Common myeloid progenitor, CD34-positive (primary cell): ENCODE measurements at regions not wholly inside any gene's neighbourhood (a gene's known extent, or its start where the extent isn't known, plus 50 kb on each side); places are given as distances from the start of the nearest gene placed in this dataset.
A peak's percentile ranks its signal among the peaks of the same experiment; 100 is the strongest.

Experiments used
- CTCF ChIA-PET: fragments of 350-600 bp; sonication (Branson Sonifier 250); formaldehyde crosslinking; loops from one replicate; lab custom pipeline; 2021; ENCODE audit warnings: antibody characterized with exemption; lab: Charles Lee
- POLR2A ChIA-PET: fragments of 350-600 bp; sonication (Branson Sonifier 250); formaldehyde crosslinking; loops from one replicate; lab custom pipeline; 2021; ENCODE audit warnings: antibody characterized with exemption; lab: Charles Lee
- DNase-seq, 3 donors: peaks; one replicate each; pipeline versions ENCODE4 v3.0.0 to v3.0.0-alpha.2; 2013
- H3K27ac ChIP-seq, 2 experiments: 1 replicate in 1 of 2; 2 replicates in 1 of 2; pipeline ENCODE4 v1.7.0; 2013; ENCODE audit warnings: inconsistent platforms in 2 of 2, low read length in 2 of 2, mild to moderate bottlenecking in 2 of 2, low read depth in 1 of 2, moderate library complexity in 1 of 2; ENCODE audit not compliant: severe bottlenecking in 2 of 2, insufficient read depth in 1 of 2, poor library complexity in 1 of 2
- H3K27me3 ChIP-seq, 5 experiments: replicated peaks in 2 of 5; 1 replicate in 3 of 5; 2 replicates in 2 of 5; pipeline versions ENCODE4 v1.6.1 to v1.7.0; 2013; ENCODE audit warnings: low read length in 4 of 5, mild to moderate bottlenecking in 2 of 5, moderate library complexity in 2 of 5, inconsistent platforms in 1 of 5; ENCODE audit not compliant: insufficient read depth in 5 of 5, control insufficient read depth in 4 of 5
- H3K36me3 ChIP-seq, 4 experiments: 1 replicate in 2 of 4; 2 replicates in 2 of 4; pipeline versions ENCODE4 v1.6.1 to v1.7.0; 2013; ENCODE audit warnings: low read length in 3 of 4, control low read depth in 1 of 4, mild to moderate bottlenecking in 1 of 4; ENCODE audit not compliant: control insufficient read depth in 4 of 4, insufficient read depth in 4 of 4
- H3K4me1 ChIP-seq, 4 experiments: 1 replicate in 3 of 4; 2 replicates in 1 of 4; pipeline versions ENCODE4 v1.6.1 to v1.7.1; 2013; ENCODE audit warnings: low read length in 3 of 4, mild to moderate bottlenecking in 3 of 4, control low read depth in 1 of 4, inconsistent platforms in 1 of 4, moderate library complexity in 1 of 4; ENCODE audit not compliant: control insufficient read depth in 4 of 4, insufficient read depth in 4 of 4; ENCODE audit errors: control extremely low read depth in 1 of 4
- H3K4me3 ChIP-seq, 7 experiments: 1 replicate in 4 of 7; 2 replicates in 3 of 7; pipeline versions ENCODE4 v1.5.1 to v1.7.0; 2013; ENCODE audit warnings: mild to moderate bottlenecking in 7 of 7, low read length in 6 of 7, moderate library complexity in 6 of 7, inconsistent platforms in 2 of 7, low read depth in 2 of 7, control low read depth in 1 of 7; ENCODE audit not compliant: insufficient read depth in 4 of 7, control insufficient read depth in 1 of 7; ENCODE audit errors: extremely low read depth in 1 of 7
- H3K9me3 ChIP-seq, 5 experiments: 1 replicate in 4 of 5; 2 replicates in 1 of 5; pipeline versions ENCODE4 v1.6.1 to v1.7.1; 2013; ENCODE audit warnings: low read length in 4 of 5, mild to moderate bottlenecking in 2 of 5, inconsistent platforms in 1 of 5, low read depth in 1 of 5, moderate library complexity in 1 of 5; ENCODE audit not compliant: control insufficient read depth in 4 of 5, insufficient read depth in 2 of 5; ENCODE audit errors: control extremely low read depth in 1 of 5
- WGBS: methylation state at CpG from one replicate; pipeline ENCODE4 v1.1.5; 2013; ENCODE audit not compliant: insufficient coverage; 5-methylcytosine and 5-hydroxymethylcytosine counted together

DNA sequence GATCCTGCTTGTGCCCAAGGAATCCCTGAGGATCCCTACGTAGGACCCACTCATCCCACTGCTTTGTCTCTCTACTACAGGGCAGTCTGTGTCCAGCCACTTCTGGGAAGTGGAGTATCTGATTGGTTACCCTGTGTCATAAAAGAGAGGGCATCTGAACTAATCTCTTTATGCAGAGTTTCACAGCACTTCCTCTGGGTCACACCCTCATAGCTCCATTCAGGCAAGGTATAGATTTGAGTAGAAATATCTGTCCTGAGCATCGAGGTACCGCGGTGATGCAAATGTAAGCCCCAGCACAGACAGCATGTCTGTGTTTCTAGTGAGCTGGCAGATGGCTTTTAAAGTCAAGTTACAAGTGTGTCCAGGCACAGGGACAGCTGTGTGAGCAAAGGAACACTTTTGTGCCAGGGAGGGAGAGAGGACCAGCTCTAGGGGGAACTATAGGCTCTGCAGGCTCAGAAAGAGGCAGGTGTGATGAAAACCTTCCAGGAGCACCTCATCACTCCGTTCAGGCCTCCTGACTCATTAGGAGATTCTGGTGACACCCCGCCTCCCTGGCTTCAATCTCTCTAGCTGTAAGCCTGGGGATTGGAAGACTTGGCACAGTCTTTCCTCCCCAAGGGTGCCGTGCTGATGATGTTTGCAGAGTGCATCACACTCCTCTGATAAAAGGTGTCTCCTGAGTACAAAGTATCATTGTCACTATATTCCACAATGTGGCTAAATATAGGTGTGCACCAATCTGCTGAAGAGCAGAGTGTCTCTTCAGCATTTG is 84.3 kb upstream of the UBL3 start:
- 91% methylated on average over 6 of the region's 7 CpGs for WGBS
- H3K27ac ChIP-seq: no peak overlapping the region
- CTCF ChIA-PET: interaction anchor here (1.7 to 2.2 kb wide), 2 partner anchors 10 to 180 kb away, joined by 6 to 8 read pairs; no protein-coding TSS in a partner anchor

DNA sequence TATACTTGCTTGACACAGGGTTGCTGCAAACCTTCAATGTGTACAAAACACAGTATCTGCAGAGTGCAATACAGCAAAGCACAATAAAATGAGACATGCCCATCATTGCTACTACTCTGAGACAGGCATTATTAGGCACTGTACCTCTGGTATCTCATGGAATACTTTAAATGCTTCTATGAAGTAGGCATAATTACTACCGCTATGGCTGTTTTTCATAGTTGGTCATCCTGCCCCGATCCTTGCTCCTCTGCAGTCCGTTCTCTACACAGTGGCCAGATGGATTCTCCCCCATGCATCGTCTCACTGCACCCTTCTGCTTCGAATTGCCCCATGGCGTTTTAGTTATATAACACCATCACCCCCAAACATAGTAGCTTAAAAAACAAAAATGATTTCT is 83.0 kb upstream of the UBL3 start:
- no peak overlapping the region for H3K4me3 ChIP-seq
- no peaks in the 10 kb centered on the region for H3K36me3 ChIP-seq
- 94% methylated on average over 4 of the region's 6 CpGs for WGBS
- ChIA-PET POLR2A (no interaction called here), CTCF (interaction anchor here (1.7 kb wide), 1 partner anchor 9 kb away, joined by 8 read pairs; no protein-coding TSS in a partner anchor)
- H3K4me1 ChIP-seq: peaks cover 0 to 20% (median 11%) of the 10 kb centered on the region in 4 experiments
- DNase-seq: no peak
- no peak overlapping the region for H3K27ac ChIP-seq
- H3K9me3 ChIP-seq: no peaks in the 10 kb centered on the region
- H3K27me3 ChIP-seq: no peaks in the 10 kb centered on the region

More for the DNA sequence above, 84.3 kb upstream of the UBL3 start:
- H3K36me3 ChIP-seq: no peaks in the 10 kb centered on the region
- H3K4me3 ChIP-seq: no peak overlapping the region
- no peak for DNase-seq
- POLR2A ChIA-PET: no interaction called here
- no peaks in the 10 kb centered on the region for H3K9me3 ChIP-seq
- peaks cover 0 to 20% (median 11%) of the 10 kb centered on the region in 4 experiments for H3K4me1 ChIP-seq
- no peaks in the 10 kb centered on the region for H3K27me3 ChIP-seq

DNA sequence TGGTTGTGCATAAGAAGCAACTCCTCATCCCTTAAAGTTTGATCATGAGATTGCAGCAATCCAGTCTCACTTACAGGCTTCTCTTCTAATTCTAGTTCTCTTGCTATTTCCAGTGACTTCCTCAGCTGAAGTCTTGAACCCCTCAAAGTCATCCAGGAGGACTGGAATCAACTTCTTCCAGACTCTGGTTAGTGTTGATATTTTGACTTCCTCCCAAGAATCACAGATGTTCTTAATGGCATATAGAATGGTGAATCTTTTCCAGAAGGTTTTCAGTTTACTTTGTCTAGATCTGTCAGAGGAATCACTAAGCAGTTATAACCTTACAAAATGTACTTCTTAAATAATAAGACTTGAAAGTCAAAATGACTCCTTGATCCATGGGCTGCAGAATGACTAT is 81.3 kb upstream of the UBL3 start:
- ChIA-PET POLR2A (no interaction called here), CTCF (interaction anchor here (0.9 kb wide), 1 partner anchor 9 kb away, joined by 4 read pairs; no protein-coding TSS in a partner anchor)

DNA sequence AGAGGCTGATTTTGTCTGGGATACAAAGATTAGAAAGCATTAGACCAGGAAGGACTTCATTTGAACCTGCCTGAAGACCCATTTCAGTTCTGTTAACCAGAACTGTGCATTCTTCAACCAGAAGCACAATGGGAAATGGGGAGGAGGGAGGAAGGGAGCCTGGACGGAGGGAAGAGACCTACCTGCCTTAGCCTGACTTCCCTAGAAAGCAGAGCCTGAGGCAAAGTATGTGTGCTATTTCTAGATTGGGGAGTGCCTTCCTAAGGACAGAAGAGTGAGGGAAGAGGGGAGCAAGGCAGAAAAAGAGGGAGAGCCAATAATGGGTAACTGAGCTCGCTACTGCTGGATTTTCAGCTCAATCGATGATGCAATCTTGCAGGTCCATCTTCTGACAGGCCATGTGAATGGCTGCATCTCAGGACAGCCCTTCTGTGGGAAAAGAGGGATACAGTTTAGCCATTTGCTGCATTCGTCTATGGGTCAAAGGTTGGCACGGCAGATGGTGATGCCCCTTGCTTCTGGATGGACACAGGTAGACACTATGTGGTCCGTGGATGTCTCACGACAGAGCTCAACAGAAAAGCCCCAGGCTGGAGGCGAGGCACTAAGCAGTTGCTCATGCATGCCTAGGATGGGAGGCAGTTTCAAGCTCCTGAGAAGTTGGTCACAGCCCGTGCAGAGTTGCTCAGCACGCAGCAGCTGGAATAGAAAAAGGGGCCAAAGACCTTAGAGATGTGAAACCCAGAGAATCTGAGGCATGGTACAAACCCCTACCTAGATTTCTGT is 78.8 kb upstream of the UBL3 start:
- Histone ChIP-seq H3K4me1 (peaks cover 0 to 5% (median 0%) of the 10 kb centered on the region in 4 experiments), H3K36me3 (no peaks in the 10 kb centered on the region), H3K4me3 (no peak overlapping the region), H3K9me3 (no peaks in the 10 kb centered on the region), H3K27ac (no peak overlapping the region), H3K27me3 (no peaks in the 10 kb centered on the region)
- ChIA-PET CTCF (interaction anchor here (1.4 to 1.8 kb wide), 2 partner anchors 12 to 13 kb away, joined by 3 read pairs; no protein-coding TSS in a partner anchor), POLR2A (interaction anchor here (0.6 kb wide), 1 partner anchor 16 kb away, joined by 3 read pairs; no protein-coding TSS in a partner anchor)
- no peak for DNase-seq
- 94% methylated on average over 10 of the region's 10 CpGs for WGBS

More for the DNA sequence above, 81.3 kb upstream of the UBL3 start:
- H3K27me3 ChIP-seq: no peaks in the 10 kb centered on the region
- no peaks in the 10 kb centered on the region for H3K36me3 ChIP-seq
- DNase-seq: no peak
- no peak overlapping the region for H3K27ac ChIP-seq
- H3K4me1 ChIP-seq: peaks cover 0 to 19% (median 11%) of the 10 kb centered on the region in 4 experiments
- no peak overlapping the region for H3K4me3 ChIP-seq
- no peaks in the 10 kb centered on the region for H3K9me3 ChIP-seq

DNA sequence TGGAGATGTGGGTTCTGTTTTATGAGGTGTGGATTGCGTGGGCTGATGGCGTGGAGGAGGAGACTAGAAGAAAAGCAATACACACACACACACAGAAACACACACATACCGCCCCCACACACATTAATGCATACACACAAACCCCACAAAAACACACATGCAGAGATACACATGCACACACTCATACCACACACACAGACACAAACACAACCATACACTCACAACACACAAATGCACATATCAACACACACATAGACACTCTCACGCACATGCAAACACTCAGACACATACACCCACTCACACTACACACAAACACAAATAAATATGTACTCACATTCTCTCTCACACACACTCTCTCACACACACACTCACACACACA is 75.7 kb upstream of the UBL3 start:
- Histone ChIP-seq H3K36me3 (no peaks in the 10 kb centered on the region), H3K9me3 (no peaks in the 10 kb centered on the region), H3K4me1 (peaks cover 0 to 9% (median 0%) of the 10 kb centered on the region in 4 experiments), H3K27me3 (no peaks in the 10 kb centered on the region), H3K27ac (no peak overlapping the region), H3K4me3 (no peak overlapping the region)
- ChIA-PET CTCF (no interaction called here), POLR2A (no interaction called here)
- 100% methylated on average over 2 of the region's 4 CpGs for WGBS
- DNase-seq: no peak

DNA sequence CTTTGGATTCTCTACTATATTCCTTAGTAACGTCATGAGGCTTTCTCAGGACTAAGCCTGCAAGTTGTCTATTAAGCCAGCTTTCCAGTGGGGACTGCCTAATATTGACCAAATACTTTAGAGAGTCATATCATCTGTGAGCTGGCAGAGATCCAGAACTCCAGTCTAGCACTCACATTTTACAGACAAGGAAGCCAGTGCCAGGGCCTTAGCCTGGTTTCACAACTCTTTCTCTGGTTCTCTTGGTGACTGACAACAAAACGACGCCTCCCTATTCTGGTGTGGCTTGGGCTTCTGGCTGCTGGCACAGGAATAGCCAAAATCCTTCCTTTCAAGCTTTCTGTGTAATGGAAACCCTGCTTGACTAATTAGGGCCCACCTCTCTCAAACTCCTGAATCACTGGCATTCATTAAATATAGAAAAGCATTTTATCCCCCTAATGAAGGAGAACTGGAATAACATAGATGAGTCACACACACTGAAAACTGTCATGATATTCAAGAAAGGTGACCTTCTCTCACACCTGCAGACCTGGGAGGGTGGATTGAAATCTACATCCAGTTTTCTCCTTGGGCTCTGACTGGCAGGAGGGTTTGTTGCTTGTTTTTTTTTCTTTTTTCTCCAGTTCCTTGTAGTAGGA is 75.2 kb upstream of the UBL3 start:
- Histone ChIP-seq H3K27ac (no peak overlapping the region), H3K9me3 (no peaks in the 10 kb centered on the region), H3K36me3 (no peaks in the 10 kb centered on the region), H3K27me3 (no peaks in the 10 kb centered on the region), H3K4me3 (no peak overlapping the region), H3K4me1 (peaks cover 0 to 9% (median 0%) of the 10 kb centered on the region in 4 experiments)
- POLR2A ChIA-PET: no interaction called here
- CTCF ChIA-PET: interaction anchor here (0.8 kb wide), 1 partner anchor 11 kb away, joined by 3 read pairs; no protein-coding TSS in a partner anchor
- DNase-seq: peak in 2 of 3 donors; percentile 42 to 45
- WGBS: 78% methylated on average over 3 of the region's 3 CpGs
